Neural cell (in vitro differentiated cells): ENCODE measurements at regions not wholly inside any gene's neighbourhood (a gene's known extent, or its start where the extent isn't known, plus 50 kb on each side); places are given as distances from the start of the nearest gene placed in this dataset.

Experiments
- H2AFZ ChIP-seq: fragments of 200-600, 300-800 bp; sonication (generic), shearing (Covaris generic); 2 replicates; pipeline ENCODE4 v1.6.0; 2014; ENCODE audit warnings: low read depth, mild to moderate bottlenecking, antibody characterized with exemption, low read length, moderate library complexity
- H3F3A ChIP-seq: fragments of 200-600 bp; shearing (Covaris generic); 2 replicates; pipeline ENCODE4 v1.6.1; 2016; ENCODE audit warnings: mild to moderate bottlenecking, moderate library complexity, mixed read lengths, antibody characterized with exemption, low read length; ENCODE audit not compliant: insufficient read depth, poor library complexity, severe bottlenecking
- H3K27ac ChIP-seq: fragments of 200-600, 300-800 bp; sonication (generic), shearing (Covaris generic); 2 replicates; pipeline ENCODE4 v1.5.1; 2014; ENCODE audit warnings: mild to moderate bottlenecking, low read length, moderate library complexity
- H3K27me3 ChIP-seq: fragments of 300-800, 200-600 bp; sonication (generic), shearing (Covaris generic); 2 replicates; pipeline ENCODE4 v1.6.0; 2014; ENCODE audit warnings: mild to moderate bottlenecking, low read depth, low read length, moderate library complexity; ENCODE audit not compliant: insufficient read depth
- H3K36me3 ChIP-seq: fragments of 300-800, 200-600 bp; sonication (generic), shearing (Covaris generic); 2 replicates; pipeline ENCODE4 v1.5.1; 2014; ENCODE audit warnings: mild to moderate bottlenecking, antibody characterized with exemption, low read length, moderate library complexity; ENCODE audit not compliant: insufficient read depth
- H3K4me2 ChIP-seq: fragments of 300-800, 200-600 bp; sonication (generic), shearing (Covaris generic); 2 replicates; pipeline ENCODE4 v1.6.0; 2014; ENCODE audit warnings: mild to moderate bottlenecking, low read length
- H3K4me3 ChIP-seq: fragments of 300-800, 200-600 bp; sonication (generic), shearing (Covaris generic); 2 replicates; pipeline ENCODE4 v1.5.1; 2014; ENCODE audit warnings: mild to moderate bottlenecking, low read length, moderate library complexity
- H3K79me2 ChIP-seq: fragments of 200-600 bp; shearing (Covaris generic); replicated peaks from 2 replicates; pipeline ENCODE4 v1.6.0; 2014; ENCODE audit warnings: mild to moderate bottlenecking, low read length, moderate library complexity; ENCODE audit not compliant: insufficient read depth
- H3K9ac ChIP-seq: fragments of 300-800, 200-600 bp; sonication (generic), shearing (Covaris generic); 2 replicates; pipeline ENCODE4 v1.6.1; 2016; ENCODE audit warnings: mild to moderate bottlenecking, low read length, mixed read lengths
- H3K9me2 ChIP-seq: fragments of 200-600 bp; shearing (Covaris generic); 2 replicates; pipeline ENCODE4 v1.6.1; 2016; ENCODE audit warnings: mild to moderate bottlenecking, low read length, mixed read lengths; ENCODE audit not compliant: insufficient read depth
- H3K9me3 ChIP-seq: fragments of 200-600, 300-800 bp; sonication (generic), shearing (Covaris generic); 2 replicates; pipeline ENCODE4 v1.6.1; 2016; ENCODE audit warnings: mild to moderate bottlenecking, mixed run types, low read length, moderate library complexity, mixed read lengths
- H4K20me1 ChIP-seq: fragments of 200-600 bp; shearing (Covaris generic); 2 replicates; pipeline ENCODE4 v1.6.1; 2016; ENCODE audit warnings: mild to moderate bottlenecking, mixed run types; ENCODE audit not compliant: insufficient read depth
- EP300 ChIP-seq: fragments of 450-650 bp; conservative IDR thresholded peaks from 2 replicates; pipeline ENCODE4 v1.6.1; 2014; ENCODE audit warnings: antibody characterized with exemption, mild to moderate bottlenecking, moderate library complexity; ENCODE audit not compliant: poor library complexity, severe bottlenecking
- EZH2 ChIP-seq: fragments of 200-600, 300-800 bp; shearing (Covaris generic), sonication (generic); IDR thresholded peaks from 2 replicates; pipeline ENCODE4 v1.6.1; 2014; ENCODE audit warnings: antibody characterized with exemption, low read length, borderline replicate concordance, mild to moderate bottlenecking; ENCODE audit not compliant: insufficient read depth, poor library complexity, severe bottlenecking
- MXI1 ChIP-seq: fragments of 450-650 bp; conservative IDR thresholded peaks from 2 replicates; pipeline ENCODE4 v1.6.1; 2014; ENCODE audit warnings: antibody characterized with exemption, mild to moderate bottlenecking; ENCODE audit not compliant: poor library complexity, severe bottlenecking
- POLR2AphosphoS5 ChIP-seq: IDR thresholded peaks from 2 replicates; pipeline ENCODE4 v1.6.1; 2012
- RAD21 ChIP-seq: fragments of 450-650 bp; conservative IDR thresholded peaks from 2 replicates; pipeline ENCODE4 v1.6.1; 2014; ENCODE audit warnings: antibody characterized with exemption, mild to moderate bottlenecking, moderate library complexity
- SMC3 ChIP-seq: fragments of 450-650 bp; conservative IDR thresholded peaks from 2 replicates; pipeline ENCODE4 v1.6.1; 2014; ENCODE audit warnings: antibody characterized with exemption, mild to moderate bottlenecking, moderate library complexity; ENCODE audit not compliant: poor library complexity
- TAF1 ChIP-seq: IDR thresholded peaks from 2 replicates; pipeline ENCODE4 v1.6.1; 2012; ENCODE audit warnings: low read depth
- TF ChIP-seq, protein P1 (sequence below): IDR thresholded peaks from 2 replicates; pipeline ENCODE4 v1.6.1; 2012; ENCODE audit warnings: borderline replicate concordance
- TF ChIP-seq, protein P2 (sequence below): fragments of 450-650 bp; IDR thresholded peaks from 2 replicates; pipeline ENCODE4 v1.5.1; 2014; ENCODE audit warnings: antibody characterized with exemption, mild to moderate bottlenecking, moderate library complexity; ENCODE audit not compliant: poor library complexity, severe bottlenecking

DNA sequence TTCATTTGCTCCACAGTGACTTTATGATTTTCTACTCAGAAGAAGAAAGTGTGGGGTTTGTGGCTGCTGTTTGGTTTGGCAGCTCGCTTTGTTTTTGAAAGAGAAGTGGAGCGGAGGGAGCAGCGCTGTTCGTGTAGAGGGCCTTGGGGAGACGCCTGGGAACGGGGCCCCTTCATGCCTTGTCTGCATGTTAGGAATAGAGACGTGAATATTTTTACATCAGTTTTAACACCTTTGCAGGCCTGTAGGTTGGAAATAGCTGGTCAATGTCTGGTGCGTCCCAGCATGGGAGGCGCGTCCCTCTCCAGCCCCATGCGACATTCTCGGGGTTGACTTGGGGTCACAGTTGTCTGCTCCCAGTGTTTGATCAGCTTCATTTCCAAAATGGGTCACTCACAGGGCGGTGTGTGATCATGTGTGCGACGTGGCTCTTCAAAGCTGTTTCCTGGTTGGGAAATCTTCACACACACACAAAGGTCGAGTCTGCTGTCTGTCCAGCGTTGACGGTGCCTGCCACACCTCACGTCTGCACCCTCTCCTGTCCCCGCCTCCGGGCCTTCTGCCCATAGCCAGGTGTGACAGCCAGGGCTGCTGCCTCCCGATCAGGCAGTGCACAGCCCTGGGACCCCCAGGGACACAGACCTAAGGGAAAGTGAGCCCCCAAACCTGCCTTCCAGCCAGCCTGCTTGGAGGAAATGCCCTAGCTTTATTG is 149.2 kb downstream of the PSMG1 start:
- Histone ChIP-seq H3K79me2 (no peaks in the 10 kb centered on the region), H3K4me3 (no peak overlapping the region), H3K9ac (no peak overlapping the region), H2AFZ (no peak overlapping the region), H3K9me2 (no peaks in the 10 kb centered on the region), H3F3A (no peaks in the 10 kb centered on the region), H3K27ac (no peak overlapping the region), H3K4me2 (no peak overlapping the region), H3K36me3 (no peaks in the 10 kb centered on the region), H4K20me1 (no peaks in the 10 kb centered on the region), H3K9me3 (no peaks in the 10 kb centered on the region), H3K27me3 (no peaks in the 10 kb centered on the region)
- TF ChIP-seq SMC3: no peak
- TF ChIP-seq EZH2: no peak
- TF ChIP-seq, protein P1, sequence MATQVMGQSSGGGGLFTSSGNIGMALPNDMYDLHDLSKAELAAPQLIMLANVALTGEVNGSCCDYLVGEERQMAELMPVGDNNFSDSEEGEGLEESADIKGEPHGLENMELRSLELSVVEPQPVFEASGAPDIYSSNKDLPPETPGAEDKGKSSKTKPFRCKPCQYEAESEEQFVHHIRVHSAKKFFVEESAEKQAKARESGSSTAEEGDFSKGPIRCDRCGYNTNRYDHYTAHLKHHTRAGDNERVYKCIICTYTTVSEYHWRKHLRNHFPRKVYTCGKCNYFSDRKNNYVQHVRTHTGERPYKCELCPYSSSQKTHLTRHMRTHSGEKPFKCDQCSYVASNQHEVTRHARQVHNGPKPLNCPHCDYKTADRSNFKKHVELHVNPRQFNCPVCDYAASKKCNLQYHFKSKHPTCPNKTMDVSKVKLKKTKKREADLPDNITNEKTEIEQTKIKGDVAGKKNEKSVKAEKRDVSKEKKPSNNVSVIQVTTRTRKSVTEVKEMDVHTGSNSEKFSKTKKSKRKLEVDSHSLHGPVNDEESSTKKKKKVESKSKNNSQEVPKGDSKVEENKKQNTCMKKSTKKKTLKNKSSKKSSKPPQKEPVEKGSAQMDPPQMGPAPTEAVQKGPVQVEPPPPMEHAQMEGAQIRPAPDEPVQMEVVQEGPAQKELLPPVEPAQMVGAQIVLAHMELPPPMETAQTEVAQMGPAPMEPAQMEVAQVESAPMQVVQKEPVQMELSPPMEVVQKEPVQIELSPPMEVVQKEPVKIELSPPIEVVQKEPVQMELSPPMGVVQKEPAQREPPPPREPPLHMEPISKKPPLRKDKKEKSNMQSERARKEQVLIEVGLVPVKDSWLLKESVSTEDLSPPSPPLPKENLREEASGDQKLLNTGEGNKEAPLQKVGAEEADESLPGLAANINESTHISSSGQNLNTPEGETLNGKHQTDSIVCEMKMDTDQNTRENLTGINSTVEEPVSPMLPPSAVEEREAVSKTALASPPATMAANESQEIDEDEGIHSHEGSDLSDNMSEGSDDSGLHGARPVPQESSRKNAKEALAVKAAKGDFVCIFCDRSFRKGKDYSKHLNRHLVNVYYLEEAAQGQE: no peak
- TF ChIP-seq POLR2AphosphoS5: no peak
- TF ChIP-seq MXI1: no peak
- TF ChIP-seq, protein P2, sequence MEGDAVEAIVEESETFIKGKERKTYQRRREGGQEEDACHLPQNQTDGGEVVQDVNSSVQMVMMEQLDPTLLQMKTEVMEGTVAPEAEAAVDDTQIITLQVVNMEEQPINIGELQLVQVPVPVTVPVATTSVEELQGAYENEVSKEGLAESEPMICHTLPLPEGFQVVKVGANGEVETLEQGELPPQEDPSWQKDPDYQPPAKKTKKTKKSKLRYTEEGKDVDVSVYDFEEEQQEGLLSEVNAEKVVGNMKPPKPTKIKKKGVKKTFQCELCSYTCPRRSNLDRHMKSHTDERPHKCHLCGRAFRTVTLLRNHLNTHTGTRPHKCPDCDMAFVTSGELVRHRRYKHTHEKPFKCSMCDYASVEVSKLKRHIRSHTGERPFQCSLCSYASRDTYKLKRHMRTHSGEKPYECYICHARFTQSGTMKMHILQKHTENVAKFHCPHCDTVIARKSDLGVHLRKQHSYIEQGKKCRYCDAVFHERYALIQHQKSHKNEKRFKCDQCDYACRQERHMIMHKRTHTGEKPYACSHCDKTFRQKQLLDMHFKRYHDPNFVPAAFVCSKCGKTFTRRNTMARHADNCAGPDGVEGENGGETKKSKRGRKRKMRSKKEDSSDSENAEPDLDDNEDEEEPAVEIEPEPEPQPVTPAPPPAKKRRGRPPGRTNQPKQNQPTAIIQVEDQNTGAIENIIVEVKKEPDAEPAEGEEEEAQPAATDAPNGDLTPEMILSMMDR: no peak
- TF ChIP-seq RAD21: no peak
- no peak for TF ChIP-seq EP300
- no peak for TF ChIP-seq TAF1

DNA sequence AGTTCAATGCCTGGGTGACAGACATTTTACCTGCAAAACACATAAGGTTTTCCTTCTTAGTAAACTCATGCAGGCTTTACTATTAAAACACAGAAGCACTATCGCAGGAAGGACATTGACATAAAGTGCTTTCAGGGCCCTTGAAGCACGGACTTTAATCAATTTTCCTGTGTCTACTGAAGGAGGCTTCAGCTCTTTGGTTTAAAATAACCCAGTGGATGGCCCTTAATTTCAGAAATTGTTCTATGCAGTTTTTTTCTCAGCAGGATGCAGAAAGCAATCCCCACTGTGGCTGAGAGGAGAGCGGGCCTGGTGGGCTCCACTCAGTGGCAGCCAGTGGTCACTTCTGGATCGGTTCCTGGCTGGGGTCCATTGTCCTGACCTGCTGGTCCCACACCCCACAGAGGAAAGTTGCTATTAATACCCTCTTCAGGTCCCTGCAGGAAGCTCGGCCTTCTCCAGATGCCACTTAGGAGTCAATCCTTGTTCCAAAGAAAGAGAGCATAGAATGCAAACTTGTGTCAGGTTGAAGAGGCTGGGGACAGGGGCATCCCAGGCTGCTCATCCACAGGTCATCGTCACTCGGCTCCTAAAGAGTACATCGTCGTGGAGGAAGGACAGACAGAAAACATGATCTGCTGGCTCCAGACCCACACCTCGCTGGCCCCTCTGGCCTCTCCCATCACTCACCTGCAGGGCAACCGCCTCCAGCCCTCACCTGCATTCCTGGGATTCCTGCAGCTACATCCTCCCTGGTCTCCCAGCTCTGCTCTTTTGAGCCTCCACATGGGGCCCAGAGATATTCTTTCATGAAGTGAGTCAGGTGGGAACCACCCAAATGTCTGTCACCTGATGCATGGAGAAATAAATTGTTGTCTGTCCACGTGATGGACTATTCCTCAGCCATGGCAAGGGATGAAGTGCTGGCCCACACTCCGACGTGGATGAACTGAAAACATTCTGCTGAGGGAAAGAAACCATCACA is 153.1 kb downstream of the PSMG1 start:
- Histone ChIP-seq H3K36me3 (no peaks in the 10 kb centered on the region), H4K20me1 (no peaks in the 10 kb centered on the region), H3K9ac (no peak overlapping the region), H2AFZ (no peak overlapping the region), H3K4me2 (no peak overlapping the region), H3K79me2 (no peaks in the 10 kb centered on the region), H3K9me3 (no peaks in the 10 kb centered on the region), H3K9me2 (no peaks in the 10 kb centered on the region), H3K27me3 (no peaks in the 10 kb centered on the region), H3K27ac (peak overlapping the region; percentile 25), H3F3A (no peaks in the 10 kb centered on the region), H3K4me3 (no peak overlapping the region)
- TF ChIP-seq EP300 (no peak), EZH2 (no peak), POLR2AphosphoS5 (peak; percentile 36), TAF1 (no peak), MXI1 (no peak), RAD21 (peak; percentile 30), SMC3 (no peak)
- TF ChIP-seq, protein P1: peak; percentile 90
- TF ChIP-seq, protein P2: no peak
